ENCODE measurements at regions not wholly inside any gene's neighbourhood (a gene's known extent, or its start where the extent isn't known, plus 50 kb on each side); places are given as distances from the start of the nearest gene placed in this dataset.

DNA sequence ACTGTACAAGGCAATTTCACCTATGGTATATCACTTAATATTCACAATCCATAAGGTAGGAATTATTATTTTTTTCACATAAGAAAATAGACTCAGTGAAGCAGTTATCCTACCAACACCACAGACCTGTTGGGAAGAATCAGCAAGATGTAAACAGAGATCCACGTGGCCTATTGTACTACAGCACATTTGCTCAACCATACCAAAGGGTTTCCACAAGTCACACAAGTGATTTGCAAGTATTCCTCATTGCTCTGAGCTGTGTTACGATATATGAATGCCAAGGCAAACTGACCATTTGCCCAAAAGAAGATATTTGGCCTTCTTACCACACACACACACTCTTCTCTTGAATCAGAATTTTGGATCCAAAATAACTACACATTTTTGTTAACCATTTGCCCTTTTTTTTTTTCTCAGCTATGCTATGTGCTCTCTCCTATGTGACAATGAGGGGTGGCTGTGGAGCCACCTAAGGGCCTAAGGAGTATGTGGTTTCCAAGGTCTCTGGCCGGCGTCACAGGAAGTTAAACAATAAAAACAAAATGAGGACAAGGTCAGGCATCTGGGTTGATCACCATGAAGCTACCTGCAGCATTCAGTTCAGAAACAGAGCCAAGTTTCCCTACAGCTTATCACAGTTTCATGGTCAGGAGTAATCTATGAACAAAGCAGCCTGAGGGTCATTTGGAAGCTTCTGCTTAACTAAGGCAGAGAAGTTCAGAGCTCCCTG is 171.0 kb upstream of the FREM1 start:
- intact Hi-C loops (cut with micrococcal nuclease): no loop called here
- DNase-seq: no peak

DNA sequence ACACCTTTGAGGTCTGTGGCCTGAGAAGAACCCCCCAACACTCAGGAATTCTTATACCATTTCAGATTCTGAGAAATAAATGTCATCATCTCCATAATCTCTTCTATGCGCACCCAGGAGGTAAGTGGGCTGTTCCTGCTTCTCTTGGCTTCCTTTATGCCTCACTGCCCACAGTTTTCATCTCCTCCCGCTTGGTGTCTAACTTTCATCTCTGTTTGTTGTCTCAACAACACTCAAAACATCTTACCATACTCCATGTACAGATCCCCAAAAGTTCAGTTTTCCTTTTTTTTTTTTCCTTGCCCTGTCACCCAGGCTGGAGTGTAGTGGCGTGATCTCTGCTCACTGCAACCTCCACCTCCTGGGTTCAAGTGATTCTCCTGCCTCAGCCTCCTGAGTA is 170.2 kb upstream of the FREM1 start:
- Histone ChIP-seq H3K27me3 (ENCODE audit: low read length) (0 out of 2 replicates have a peak, but pooled peaks cover 7% of the 10 kb centered on the region), H4K20me1 (ENCODE audit: low read length) (no peaks in the 10 kb centered on the region), H3K36me3 (ENCODE audit: low read depth, low read length) (no peaks in the 10 kb centered on the region), H3F3A (ENCODE audit: low read length, unreplicated experiment) (no peaks in the 10 kb centered on the region), H2AFZ (ENCODE audit: low read length) (no peak overlapping the region), H3K79me2 (ENCODE audit: low read length) (no peaks in the 10 kb centered on the region), H3K9ac (ENCODE audit: low read length) (no peak overlapping the region), H3K9me2 (replicated peaks; ENCODE audit: low read length) (no peaks in the 10 kb centered on the region), H3K4me2 (ENCODE audit: low read length) (no peak overlapping the region), H3K4me1 (ENCODE audit: insufficient read depth, low read length) (no peaks in the 10 kb centered on the region), H3K9me3 (ENCODE audit: low read length) (no peaks in the 10 kb centered on the region), H3K27ac (ENCODE audit: low read length) (no peak overlapping the region), H3K4me3 (ENCODE audit: low read length) (no peak overlapping the region)
- POLR2A ChIA-PET (ENCODE audit: unreplicated experiment): no interaction called here
- TF ChIP-seq, protein P1, sequence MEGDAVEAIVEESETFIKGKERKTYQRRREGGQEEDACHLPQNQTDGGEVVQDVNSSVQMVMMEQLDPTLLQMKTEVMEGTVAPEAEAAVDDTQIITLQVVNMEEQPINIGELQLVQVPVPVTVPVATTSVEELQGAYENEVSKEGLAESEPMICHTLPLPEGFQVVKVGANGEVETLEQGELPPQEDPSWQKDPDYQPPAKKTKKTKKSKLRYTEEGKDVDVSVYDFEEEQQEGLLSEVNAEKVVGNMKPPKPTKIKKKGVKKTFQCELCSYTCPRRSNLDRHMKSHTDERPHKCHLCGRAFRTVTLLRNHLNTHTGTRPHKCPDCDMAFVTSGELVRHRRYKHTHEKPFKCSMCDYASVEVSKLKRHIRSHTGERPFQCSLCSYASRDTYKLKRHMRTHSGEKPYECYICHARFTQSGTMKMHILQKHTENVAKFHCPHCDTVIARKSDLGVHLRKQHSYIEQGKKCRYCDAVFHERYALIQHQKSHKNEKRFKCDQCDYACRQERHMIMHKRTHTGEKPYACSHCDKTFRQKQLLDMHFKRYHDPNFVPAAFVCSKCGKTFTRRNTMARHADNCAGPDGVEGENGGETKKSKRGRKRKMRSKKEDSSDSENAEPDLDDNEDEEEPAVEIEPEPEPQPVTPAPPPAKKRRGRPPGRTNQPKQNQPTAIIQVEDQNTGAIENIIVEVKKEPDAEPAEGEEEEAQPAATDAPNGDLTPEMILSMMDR (conservative IDR thresholded peaks at IDR 0.05; ENCODE audit: low read depth, low read length): no peak
- TF ChIP-seq EZH2 (IDR thresholded peaks at IDR 0.05; ENCODE audit: low read length, unreplicated experiment) (no peak), EZH2phosphoT487 (IDR thresholded peaks at IDR 0.05; ENCODE audit: borderline replicate concordance, low read length) (no peak)
- CTCF ChIA-PET: no interaction called here
- intact Hi-C loops (cut with micrococcal nuclease): no loop called here
- no peak for ATAC-seq
- no TSS peak for BruUV-seq (replicated peaks)
- no peak for DNase-seq

More for the DNA sequence above, 171.0 kb upstream of the FREM1 start:
- TF ChIP-seq EZH2phosphoT487 (IDR thresholded peaks at IDR 0.05; ENCODE audit: borderline replicate concordance, low read length): no peak
- TF ChIP-seq, protein P1 (conservative IDR thresholded peaks at IDR 0.05; ENCODE audit: low read depth, low read length): no peak
- Histone ChIP-seq H3K79me2 (ENCODE audit: low read length) (no peaks in the 10 kb centered on the region), H3K27ac (ENCODE audit: low read length) (no peak overlapping the region), H2AFZ (ENCODE audit: low read length) (no peak overlapping the region), H3K9me2 (replicated peaks; ENCODE audit: low read length) (no peaks in the 10 kb centered on the region), H3F3A (ENCODE audit: low read length, unreplicated experiment) (no peaks in the 10 kb centered on the region), H3K9ac (ENCODE audit: low read length) (no peak overlapping the region), H3K27me3 (ENCODE audit: low read length) (no peaks in the 10 kb centered on the region), H3K4me1 (ENCODE audit: insufficient read depth, low read length) (no peaks in the 10 kb centered on the region), H3K36me3 (ENCODE audit: low read depth, low read length) (no peaks in the 10 kb centered on the region), H4K20me1 (ENCODE audit: low read length) (no peaks in the 10 kb centered on the region), H3K9me3 (ENCODE audit: low read length) (no peaks in the 10 kb centered on the region), H3K4me2 (ENCODE audit: low read length) (no peak overlapping the region), H3K4me3 (ENCODE audit: low read length) (no peak overlapping the region)
- POLR2A ChIA-PET (ENCODE audit: unreplicated experiment): no interaction called here
- CTCF ChIA-PET: no interaction called here
- no TSS peak for BruUV-seq (replicated peaks)
- ATAC-seq: no peak

DNA sequence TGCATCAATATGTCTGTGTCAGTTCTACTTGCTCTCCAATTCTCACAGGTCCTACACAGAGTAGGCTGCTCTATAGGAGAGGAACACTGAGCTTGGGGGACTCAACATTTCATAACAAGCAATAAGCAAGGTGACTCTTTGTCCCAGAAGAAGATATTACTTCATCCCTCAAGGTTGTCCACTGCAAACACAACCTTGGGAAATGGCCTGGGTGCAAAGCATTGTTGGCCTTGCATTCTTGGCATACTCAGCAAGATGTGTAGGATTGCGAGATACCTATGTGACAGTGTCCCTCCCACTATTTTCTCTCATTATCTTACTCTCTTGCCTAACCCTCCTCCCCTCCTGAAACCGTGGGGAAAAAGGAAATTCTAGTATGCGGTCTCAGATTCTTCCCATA is 169.8 kb upstream of the FREM1 start:
- intact Hi-C loops (cut with micrococcal nuclease): no loop called here
- H3K4me3 ChIP-seq (ENCODE audit: low read length): no peak overlapping the region
- 0 out of 2 replicates have a peak, but pooled peaks cover 7% of the 10 kb centered on the region for H3K27me3 ChIP-seq (ENCODE audit: low read length)
- no peaks in the 10 kb centered on the region for H3F3A ChIP-seq (ENCODE audit: low read length, unreplicated experiment)
- no peaks in the 10 kb centered on the region for H3K36me3 ChIP-seq (ENCODE audit: low read depth, low read length)
- no peak overlapping the region for H2AFZ ChIP-seq (ENCODE audit: low read length)
- no peaks in the 10 kb centered on the region for H3K79me2 ChIP-seq (ENCODE audit: low read length)
- H3K9me2 ChIP-seq (replicated peaks; ENCODE audit: low read length): no peaks in the 10 kb centered on the region
- no peak for DNase-seq
- no peaks in the 10 kb centered on the region for H3K4me1 ChIP-seq (ENCODE audit: insufficient read depth, low read length)
- no peaks in the 10 kb centered on the region for H3K9me3 ChIP-seq (ENCODE audit: low read length)
- H3K27ac ChIP-seq (ENCODE audit: low read length): no peak overlapping the region
- H3K4me2 ChIP-seq (ENCODE audit: low read length): no peak overlapping the region
- BruUV-seq (replicated peaks): no TSS peak
- no peak overlapping the region for H3K9ac ChIP-seq (ENCODE audit: low read length)
- ATAC-seq: no peak
- CTCF ChIA-PET: no interaction called here
- POLR2A ChIA-PET (ENCODE audit: unreplicated experiment): no interaction called here
- TF ChIP-seq EZH2phosphoT487 (IDR thresholded peaks at IDR 0.05; ENCODE audit: borderline replicate concordance, low read length) (no peak), EZH2 (IDR thresholded peaks at IDR 0.05; ENCODE audit: low read length, unreplicated experiment) (no peak)
- TF ChIP-seq, protein P1 (conservative IDR thresholded peaks at IDR 0.05; ENCODE audit: low read depth, low read length): no peak
- no peaks in the 10 kb centered on the region for H4K20me1 ChIP-seq (ENCODE audit: low read length)

Data from PC-3 (cell line).